Natural killer cell (primary cell): ENCODE measurements at regions not wholly inside any gene's neighbourhood (a gene's known extent, or its start where the extent isn't known, plus 50 kb on each side); places are given as distances from the start of the nearest gene placed in this dataset.

ENCODE experiments used
- ATAC-seq, 3 donors: fragments of 150-1000 bp in 2 of 3; fragments of 200-7000 bp in 1 of 3; cut with Tn5 transposase; 1 replicate in 1 of 3; 2 replicates in 2 of 3; pipeline ENCODE4 v1.10.0; 2021; ENCODE audit warnings: mild to moderate bottlenecking in 2 of 3, moderate library complexity in 2 of 3
- DNase-seq, 2 donors: peaks; one replicate each; pipeline versions ENCODE4 v3.0.0 to v3.0.0-alpha.2; 2013 to 2021; ENCODE audit warnings: mixed read lengths in 1 of 2
- H3K27ac ChIP-seq: one replicate; pipeline ENCODE4 v1.5.1; 2013; ENCODE audit warnings: mild to moderate bottlenecking, low read length
- H3K27me3 ChIP-seq: one replicate; pipeline ENCODE4 v1.6.1; 2013; ENCODE audit warnings: low read length; ENCODE audit not compliant: control insufficient read depth, insufficient read depth
- H3K36me3 ChIP-seq: one replicate; pipeline ENCODE4 v1.6.1; 2013; ENCODE audit warnings: low read length; ENCODE audit not compliant: control insufficient read depth, insufficient read depth
- H3K4me1 ChIP-seq: one replicate; pipeline ENCODE4 v1.6.1; 2013; ENCODE audit warnings: low read length; ENCODE audit not compliant: control insufficient read depth, insufficient read depth
- H3K4me3 ChIP-seq: one replicate; pipeline ENCODE4 v1.5.1; 2013; ENCODE audit warnings: low read length
- H3K9me3 ChIP-seq: one replicate; pipeline ENCODE4 v1.6.1; 2013; ENCODE audit warnings: low read length; ENCODE audit not compliant: control insufficient read depth, insufficient read depth
- H3K27ac Mint-ChIP-seq, 2 donors: one replicate each; pipeline ENCODE4 v1.8.0; 2022; ENCODE audit warnings: mild to moderate bottlenecking in 2 of 2, mixed read lengths in 2 of 2, moderate library complexity in 1 of 2
- H3K27me3 Mint-ChIP-seq, 2 donors: one replicate each; pipeline ENCODE4 v1.8.0; 2022; ENCODE audit warnings: low read depth in 2 of 2, mixed read lengths in 2 of 2
- H3K36me3 Mint-ChIP-seq: one replicate; pipeline ENCODE4 v1.8.0; 2022; ENCODE audit warnings: mixed read lengths
- H3K4me1 Mint-ChIP-seq, 2 donors: one replicate each; pipeline ENCODE4 v1.8.0; 2022; ENCODE audit warnings: mixed read lengths in 2 of 2
- H3K4me3 Mint-ChIP-seq: one replicate; pipeline ENCODE4 v1.8.0; 2022; ENCODE audit warnings: mild to moderate bottlenecking, moderate library complexity, mixed read lengths
- H3K9me3 Mint-ChIP-seq, 2 donors: one replicate each; pipeline ENCODE4 v1.8.0; 2022; ENCODE audit warnings: mixed read lengths in 2 of 2
- CTCF ChIP-seq: fragments of 200-600 bp; IDR thresholded peaks from one replicate; pipeline ENCODE4 v1.8.0; 2022; ENCODE audit warnings: antibody characterized with exemption
- WGBS: methylation state at CpG from one replicate; pipeline ENCODE4 v1.1.7; 2013; ENCODE audit warnings: missing lambda C conversion rate; ENCODE audit not compliant: insufficient coverage; 5-methylcytosine and 5-hydroxymethylcytosine counted together
- intact Hi-C: fragments of 100-400 bp; cut with micrococcal nuclease; formaldehyde crosslinking; loops from one replicate; pipeline ENCODE4 v1.14.2; 2022

- H3K36me3 Mint-ChIP-seq = no peaks in the 10 kb centered on the region
- TF ChIP-seq CTCF = no peak
- intact Hi-C loops = no loop called here
- peaks cover 18% of the 10 kb centered on the region for H3K4me1 ChIP-seq
- no peaks in the 10 kb centered on the region for H3K9me3 Mint-ChIP-seq
- peaks cover 40 to 46% of the 10 kb centered on the region in 2 donors for H3K27me3 Mint-ChIP-seq
- WGBS = 15% methylated on average over 42 of the region's 42 CpGs
- H3K27ac ChIP-seq = no peak overlapping the region
- no peaks in the 10 kb centered on the region for H3K36me3 ChIP-seq
- no peak overlapping the region for H3K4me3 ChIP-seq
- peak overlapping the region; percentile 61 for H3K4me3 Mint-ChIP-seq
- no peaks in the 10 kb centered on the region for H3K9me3 ChIP-seq
- no peak for DNase-seq
- peaks cover 18% of the 10 kb centered on the region for H3K27me3 ChIP-seq
- no peak overlapping the region for H3K27ac Mint-ChIP-seq
- ATAC-seq = no peak
- peaks cover 6 to 8% of the 10 kb centered on the region in 2 donors for H3K4me1 Mint-ChIP-seq
Measured at GRCh38 chr20:36091561-36092397, 62.8 kb upstream of the EPB41L1 start.

GRCh38 chr20:36092398-36093024 lies 62.0 kb upstream of the EPB41L1 start:
- H3K4me3 ChIP-seq = peak overlapping the region; percentile 21
- peaks cover 6 to 8% of the 10 kb centered on the region in 2 donors for H3K4me1 Mint-ChIP-seq
- no peak for TF ChIP-seq CTCF
- no peaks in the 10 kb centered on the region for H3K9me3 ChIP-seq
- peak overlapping the region; percentile 81 for H3K4me3 Mint-ChIP-seq
- no peak overlapping the region for H3K27ac ChIP-seq
- intact Hi-C loops = no loop called here
- H3K36me3 ChIP-seq = no peaks in the 10 kb centered on the region
- H3K27me3 Mint-ChIP-seq = peaks cover 40 to 45% of the 10 kb centered on the region in 2 donors
- ATAC-seq (peak; percentile 40 to 68 (median 45)), DNase-seq (peak in 1 of 2 donors; percentile 25)
- WGBS = under 1% methylated on average over 89 of the region's 89 CpGs
- no peaks in the 10 kb centered on the region for H3K9me3 Mint-ChIP-seq
- H3K27ac Mint-ChIP-seq = peak overlapping the region in 1 of 2 donors; percentile 49
- H3K36me3 Mint-ChIP-seq = no peaks in the 10 kb centered on the region
- peaks cover 18% of the 10 kb centered on the region for H3K27me3 ChIP-seq
- H3K4me1 ChIP-seq = peaks cover 19% of the 10 kb centered on the region

- peaks cover 18% of the 10 kb centered on the region for H3K27me3 ChIP-seq
- intact Hi-C loops = no loop called here
- H3K27ac Mint-ChIP-seq = peak overlapping the region in 1 of 2 donors; percentile 49
Measured at GRCh38 chr20:36093025-36093803, 61.3 kb upstream of the EPB41L1 start.

More at GRCh38 chr20:36093025-36093803, 61.3 kb upstream of the EPB41L1 start:
- DNase-seq = peak in 1 of 2 donors; percentile 49
- peak; percentile 35 to 50 (median 38) for ATAC-seq
- under 1% methylated on average over 76 of the region's 78 CpGs for WGBS
- Histone ChIP-seq H3K4me1 (peaks cover 26% of the 10 kb centered on the region), H3K36me3 (no peaks in the 10 kb centered on the region), H3K27ac (no peak overlapping the region), H3K9me3 (no peaks in the 10 kb centered on the region), H3K4me3 (peak overlapping the region; percentile 21)
- Mint-ChIP-seq H3K36me3 (no peaks in the 10 kb centered on the region), H3K9me3 (no peaks in the 10 kb centered on the region), H3K4me1 (peaks cover 6 to 8% of the 10 kb centered on the region in 2 donors), H3K27me3 (peaks cover 36 to 39% of the 10 kb centered on the region in 2 donors), H3K4me3 (peak overlapping the region; percentile 81)
- TF ChIP-seq CTCF = no peak
